D721Med (cell line): ENCODE measurements at regions not wholly inside any gene's neighbourhood (a gene's known extent, or its start where the extent isn't known, plus 50 kb on each side); places are given as distances from the start of the nearest gene placed in this dataset.

Experiments used
- DNase-seq: peaks from one replicate; pipeline ENCODE4 v3.0.0; 2011; ENCODE audit warnings: low spot score; ENCODE audit not compliant: insufficient read length
- FAIRE-seq: peaks from 2 replicates; lab custom pipeline; 2011; peaks lifted over from hg19 to GRCh38; lab: Jason Lieb, UNC
- TF ChIP-seq, protein P1 (sequence below): IDR thresholded peaks from 2 replicates; pipeline ENCODE4 v1.5.1; 2012; ENCODE audit warnings: mild to moderate bottlenecking, control low read depth; ENCODE audit not compliant: insufficient read depth; ENCODE audit errors: missing control alignments

- no peak for FAIRE-seq
- no peak for DNase-seq
- TF ChIP-seq, protein P1, sequence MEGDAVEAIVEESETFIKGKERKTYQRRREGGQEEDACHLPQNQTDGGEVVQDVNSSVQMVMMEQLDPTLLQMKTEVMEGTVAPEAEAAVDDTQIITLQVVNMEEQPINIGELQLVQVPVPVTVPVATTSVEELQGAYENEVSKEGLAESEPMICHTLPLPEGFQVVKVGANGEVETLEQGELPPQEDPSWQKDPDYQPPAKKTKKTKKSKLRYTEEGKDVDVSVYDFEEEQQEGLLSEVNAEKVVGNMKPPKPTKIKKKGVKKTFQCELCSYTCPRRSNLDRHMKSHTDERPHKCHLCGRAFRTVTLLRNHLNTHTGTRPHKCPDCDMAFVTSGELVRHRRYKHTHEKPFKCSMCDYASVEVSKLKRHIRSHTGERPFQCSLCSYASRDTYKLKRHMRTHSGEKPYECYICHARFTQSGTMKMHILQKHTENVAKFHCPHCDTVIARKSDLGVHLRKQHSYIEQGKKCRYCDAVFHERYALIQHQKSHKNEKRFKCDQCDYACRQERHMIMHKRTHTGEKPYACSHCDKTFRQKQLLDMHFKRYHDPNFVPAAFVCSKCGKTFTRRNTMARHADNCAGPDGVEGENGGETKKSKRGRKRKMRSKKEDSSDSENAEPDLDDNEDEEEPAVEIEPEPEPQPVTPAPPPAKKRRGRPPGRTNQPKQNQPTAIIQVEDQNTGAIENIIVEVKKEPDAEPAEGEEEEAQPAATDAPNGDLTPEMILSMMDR = no peak
Measured at GRCh38 chr10:129385600-129385999, 81.4 kb upstream of the MGMT start.

DNA sequence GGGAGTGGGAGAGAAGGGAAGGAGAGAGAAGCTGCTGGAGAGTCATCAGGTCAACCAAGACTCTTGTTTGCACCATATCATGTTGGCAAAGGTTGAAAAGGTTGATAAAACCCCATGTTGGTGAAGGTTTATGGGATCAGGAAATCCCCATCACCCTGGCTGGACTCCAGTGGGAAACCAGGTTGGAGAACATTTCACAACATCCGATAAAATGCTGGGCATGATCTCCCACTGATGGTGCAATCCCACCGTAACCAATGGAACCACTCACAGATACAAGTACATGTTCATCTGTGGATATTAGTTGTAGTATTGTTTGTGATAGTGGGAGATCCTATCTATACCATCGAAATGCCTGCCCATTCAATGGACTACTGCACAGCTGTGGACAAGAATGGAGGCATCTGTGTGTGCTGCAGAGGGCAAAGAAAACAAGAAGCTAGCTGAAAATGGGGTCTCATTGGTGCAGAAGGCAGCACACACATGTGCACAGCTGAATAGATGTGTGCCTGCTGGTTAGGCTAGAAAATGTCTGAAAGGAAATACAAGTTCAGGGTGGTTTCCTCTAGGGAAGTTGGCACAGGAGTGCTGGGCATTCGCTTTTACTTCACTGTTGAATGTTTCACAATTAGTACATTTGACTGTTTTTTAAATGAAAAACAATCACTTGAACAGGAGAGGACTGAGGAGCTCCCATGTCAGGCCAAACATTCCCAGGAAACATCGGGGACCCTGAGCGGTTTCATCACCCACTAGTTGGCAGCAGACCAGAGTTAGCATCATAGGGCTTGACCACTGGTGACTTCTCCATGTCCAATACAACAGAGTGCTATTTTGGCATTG, 80.4 kb upstream of the MGMT start:
- FAIRE-seq = no peak

GRCh38 chr10:129387258-129387525, 79.8 kb upstream of the MGMT start:
- TF ChIP-seq, protein P1 = no peak
- no peak for FAIRE-seq

More for the DNA sequence above, 80.4 kb upstream of the MGMT start:
- no peak for DNase-seq
- TF ChIP-seq, protein P1 = no peak

DNA sequence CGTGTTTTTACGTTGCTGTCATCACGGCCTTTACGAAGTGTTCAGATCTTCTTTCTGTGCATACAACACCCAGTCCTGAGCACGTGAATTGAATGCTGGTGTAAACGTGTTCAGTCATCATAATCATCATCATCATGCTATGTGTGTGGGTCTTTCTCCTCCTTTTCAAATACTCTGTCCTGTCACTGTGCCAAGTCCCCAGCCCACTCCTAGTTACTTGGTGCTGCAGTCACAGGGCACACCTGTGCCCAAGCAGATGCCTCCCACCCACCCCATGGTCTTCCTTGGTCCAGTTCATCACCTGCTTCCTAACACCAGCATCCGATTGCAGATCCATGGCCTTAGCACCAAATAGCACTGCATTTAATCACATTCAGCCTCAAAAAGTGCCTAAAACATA, 78.6 kb upstream of the MGMT start:
- DNase-seq (no peak), FAIRE-seq (no peak)
- TF ChIP-seq, protein P1 = no peak

More at GRCh38 chr10:129387258-129387525, 79.8 kb upstream of the MGMT start:
- DNase-seq = no peak

- DNase-seq (no peak), FAIRE-seq (no peak)
- TF ChIP-seq, protein P1 = no peak
Measured at GRCh38 chr10:129389194-129389593, 77.8 kb upstream of the MGMT start.

- DNase-seq = no peak
- TF ChIP-seq, protein P1 = no peak
- FAIRE-seq = no peak
Measured at GRCh38 chr10:129390147-129390546, 76.9 kb upstream of the MGMT start.

- DNase-seq = no peak
- TF ChIP-seq, protein P1 = no peak
- FAIRE-seq = no peak
Measured at GRCh38 chr10:129390726-129391125, 76.3 kb upstream of the MGMT start.
